ENCODE measurements at regions not wholly inside any gene's neighbourhood (a gene's known extent, or its start where the extent isn't known, plus 50 kb on each side); places are given as distances from the start of the nearest gene placed in this dataset.
"Not testable (repeated sequence)": the region's sequence is repeated elsewhere in the genome, so short reads cannot be mapped to it uniquely, and the experiment has no call there.

- no peak for DNase-seq (ENCODE audit: low spot score)
These were observed 52.7 kb upstream of the LARP1 start for GRCh38 chr5:154702477-154702876.

DNA sequence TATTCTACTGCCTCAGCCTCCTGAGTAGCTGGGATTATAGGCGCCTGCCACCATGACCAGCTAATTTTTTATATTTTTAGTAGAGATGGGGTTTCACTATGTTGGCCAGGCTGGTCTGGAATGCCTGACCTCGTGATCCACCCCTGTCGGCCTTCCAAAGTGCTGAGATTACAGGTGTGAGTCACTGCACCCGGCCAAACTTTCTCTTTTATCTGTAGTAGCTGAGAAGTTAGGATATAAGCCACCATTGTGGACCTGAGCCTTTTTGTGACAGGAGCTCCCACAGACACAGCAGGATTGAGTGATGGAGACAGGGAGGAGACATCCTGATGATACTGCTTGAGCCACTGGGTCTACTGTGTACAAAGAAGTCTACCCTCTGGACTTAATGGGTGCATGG is 53.5 kb upstream of the LARP1 start:
- not testable (repeated sequence) for DNase-seq (ENCODE audit: low spot score)

DNA sequence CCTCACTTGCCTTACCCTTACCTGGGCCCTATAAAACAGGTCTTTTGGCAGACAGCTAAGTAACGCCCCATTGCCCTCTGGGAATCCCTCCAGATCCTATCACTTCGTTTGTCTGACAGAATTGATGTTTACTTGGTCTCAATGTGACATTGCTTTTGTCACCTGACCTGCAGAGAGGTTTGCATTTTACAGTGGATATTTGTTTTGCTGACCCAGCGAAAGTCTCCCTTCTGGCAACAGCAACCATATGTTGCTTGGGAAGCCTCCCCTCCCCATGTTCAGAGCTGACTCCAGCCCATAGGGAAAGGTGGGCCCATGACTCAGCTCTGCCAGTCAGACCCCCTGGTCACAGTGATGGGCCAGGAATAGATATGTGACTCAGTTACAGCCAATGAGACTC is 54.0 kb upstream of the LARP1 start:
- no peak for DNase-seq (ENCODE audit: low spot score)

GRCh38 chr5:154700289-154700928 is 54.8 kb upstream of the LARP1 start:
- DNase-seq (ENCODE audit: low spot score), result not testable (repeated sequence)

- no peak for DNase-seq (ENCODE audit: low spot score)
These were observed 56.4 kb upstream of the LARP1 start for GRCh38 chr5:154698763-154699162.

DNA sequence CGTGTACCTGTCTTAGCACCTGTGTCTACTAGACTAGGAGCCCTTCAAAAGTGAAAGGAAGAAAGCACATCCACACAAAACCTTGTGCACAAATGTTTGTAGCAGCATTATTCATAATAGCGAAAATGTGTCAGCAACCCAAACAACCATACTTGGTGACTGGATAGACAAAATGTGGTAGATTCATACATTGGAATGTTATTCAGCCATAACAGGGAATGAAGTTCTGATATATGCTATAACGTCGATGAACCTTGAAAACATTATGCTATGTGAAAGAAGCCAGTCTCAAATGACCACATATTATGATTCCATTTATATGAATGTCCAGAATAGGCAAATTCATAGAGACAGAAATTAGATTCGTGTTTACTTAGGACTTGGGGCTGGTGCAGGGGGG is 57.8 kb upstream of the LARP1 start:
- no peak for DNase-seq (ENCODE audit: low spot score)

DNA sequence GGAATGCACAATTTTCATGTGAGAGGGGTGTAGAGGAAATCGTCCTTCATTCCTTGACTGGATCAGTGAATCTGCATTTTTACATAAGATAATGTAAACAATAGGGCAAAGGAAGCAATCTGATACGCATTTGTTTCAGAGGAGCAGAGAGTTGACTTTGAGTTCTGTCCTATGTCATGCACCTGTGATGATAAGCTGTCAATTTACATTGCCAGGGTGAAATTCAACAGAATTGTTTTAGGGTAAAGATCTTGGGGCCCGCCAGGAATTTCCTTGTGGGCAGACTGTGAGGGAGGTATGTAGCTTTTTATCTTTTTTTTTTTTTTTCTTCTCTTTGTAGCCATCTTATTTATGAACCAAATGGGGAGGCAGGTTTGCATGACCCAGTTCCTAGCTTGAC is 58.3 kb upstream of the LARP1 start:
- DNase-seq (ENCODE audit: low spot score), result no peak

DNA sequence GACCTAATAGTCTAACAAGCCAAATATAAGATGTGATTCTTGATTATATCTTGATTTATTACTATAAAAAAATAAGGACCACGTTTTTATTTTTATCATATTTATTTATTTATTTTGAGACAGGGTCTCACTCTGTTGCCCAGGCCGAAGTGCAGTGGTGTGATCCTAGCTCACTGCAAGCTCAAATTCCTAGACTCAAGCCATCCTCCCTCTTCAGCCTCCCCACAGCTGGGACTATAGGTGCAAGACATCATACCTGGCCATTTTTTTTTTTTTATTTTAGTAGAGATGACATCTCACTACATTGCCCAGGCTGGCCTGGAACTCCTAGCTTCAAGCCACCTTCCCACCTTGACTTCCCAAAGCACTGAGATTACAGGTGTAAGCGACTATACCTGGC is 61.0 kb upstream of the LARP1 start:
- DNase-seq (ENCODE audit: low spot score), result no peak

DNA sequence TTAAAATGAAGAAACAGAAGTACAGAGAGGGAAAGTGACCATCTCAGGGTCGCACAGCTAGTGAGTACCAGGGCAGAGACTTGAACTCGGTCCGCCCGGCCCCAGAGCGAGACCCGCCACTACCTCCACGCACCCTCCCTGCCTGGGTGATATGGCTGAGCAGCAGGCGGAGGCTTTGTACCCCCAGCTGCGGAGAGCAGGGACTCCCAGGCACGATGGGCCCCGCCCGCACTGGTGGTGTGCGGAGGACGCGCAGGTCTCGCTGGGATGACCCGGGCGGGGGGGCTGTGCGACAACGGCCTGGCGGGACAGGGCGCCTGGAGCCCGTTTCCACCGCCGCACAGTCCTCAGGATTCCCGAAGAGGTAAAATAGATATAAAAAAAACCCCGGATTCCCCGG is 64.7 kb upstream of the LARP1 start:
- no peak for DNase-seq (ENCODE audit: low spot score)

DNA sequence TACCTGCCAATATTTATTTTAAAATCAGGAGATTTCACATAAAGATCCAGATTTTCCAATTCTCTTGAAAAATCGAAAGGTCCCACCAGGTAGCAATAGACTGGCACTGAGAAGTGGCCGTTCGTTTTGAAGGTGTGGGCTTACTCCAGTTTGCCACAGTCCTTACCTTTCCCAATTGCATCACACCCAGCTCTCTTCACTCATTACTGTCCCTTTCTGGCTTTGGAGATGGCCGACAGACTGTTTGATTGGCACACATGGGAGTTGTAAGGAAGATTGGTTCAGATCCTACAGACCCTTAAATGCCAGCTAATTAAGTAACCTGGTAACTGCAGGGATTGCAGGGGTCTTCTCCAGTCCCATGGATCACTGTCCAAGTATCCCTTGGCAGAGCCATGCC is 68.7 kb upstream of the LARP1 start:
- no peak for DNase-seq (ENCODE audit: low spot score)

- no peak for DNase-seq (ENCODE audit: low spot score)
These were observed 71.9 kb upstream of the LARP1 start for GRCh38 chr5:154683101-154683880.

DNA sequence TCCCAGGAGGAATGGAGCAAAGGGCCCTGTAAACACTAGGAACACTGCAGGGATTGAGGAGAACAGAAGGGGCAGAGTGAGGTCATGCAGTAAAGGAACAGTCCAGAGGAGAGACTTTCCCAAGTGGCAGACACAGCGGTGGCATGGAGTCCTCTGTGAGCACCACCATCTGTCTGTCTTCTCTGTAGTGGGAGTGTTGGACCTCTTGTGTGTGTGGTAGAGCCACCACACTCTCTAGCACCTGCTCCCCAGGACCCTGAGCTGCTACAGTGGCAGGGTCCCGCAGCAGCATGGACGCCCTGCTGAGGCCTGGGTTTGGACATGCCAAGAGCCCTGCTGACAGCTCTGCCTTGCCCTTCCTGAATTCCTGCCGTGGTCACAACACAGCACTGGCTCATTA is 75.7 kb upstream of the LARP1 start:
- DNase-seq (ENCODE audit: low spot score), result no peak

GRCh38 chr5:154677921-154678320 is 77.3 kb upstream of the LARP1 start:
- DNase-seq (ENCODE audit: low spot score), result no peak

GRCh38 chr5:154676508-154676907 is 78.7 kb upstream of the LARP1 start:
- DNase-seq (ENCODE audit: low spot score), result no peak

DNA sequence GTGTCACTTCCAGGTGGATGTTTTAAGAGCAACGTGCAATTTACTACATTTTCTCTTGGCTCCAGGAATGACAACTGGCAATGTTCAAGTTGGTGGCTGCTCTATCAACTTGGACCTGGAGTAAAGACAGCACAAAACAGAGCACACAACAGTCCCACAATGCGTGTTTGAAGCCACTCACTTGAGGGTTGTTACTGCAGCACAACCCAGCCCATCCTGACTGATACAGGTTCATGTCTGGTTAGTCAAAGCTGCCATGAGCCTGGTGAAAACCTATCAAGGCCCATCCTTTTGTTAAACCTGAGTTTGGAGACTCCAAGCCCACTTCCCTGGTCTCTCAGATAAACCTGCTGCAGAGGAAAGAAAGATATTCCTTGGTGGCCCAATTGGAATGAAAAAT is 81.1 kb upstream of the LARP1 start:
- no peak for DNase-seq (ENCODE audit: low spot score)

DNA sequence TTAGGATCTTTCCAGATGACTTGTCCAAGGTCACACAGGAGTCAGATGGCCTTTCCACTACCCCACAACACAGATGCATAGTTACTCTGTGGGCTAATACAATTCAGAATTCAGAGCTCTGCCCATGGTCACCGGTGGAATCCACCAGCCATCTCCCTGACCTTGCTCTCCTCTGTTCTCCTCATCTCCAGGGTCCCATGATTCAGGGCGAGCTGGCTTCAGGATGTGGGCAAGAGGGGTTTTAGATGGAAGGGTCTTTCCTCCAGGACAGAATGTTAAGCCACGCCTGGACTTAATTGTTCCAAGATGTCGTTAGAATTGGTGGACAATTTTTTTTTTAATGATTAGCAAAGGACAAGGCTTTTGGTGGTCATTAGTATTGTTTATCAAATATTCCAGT is 81.7 kb upstream of the LARP1 start:
- no peak for DNase-seq (ENCODE audit: low spot score)

DNA sequence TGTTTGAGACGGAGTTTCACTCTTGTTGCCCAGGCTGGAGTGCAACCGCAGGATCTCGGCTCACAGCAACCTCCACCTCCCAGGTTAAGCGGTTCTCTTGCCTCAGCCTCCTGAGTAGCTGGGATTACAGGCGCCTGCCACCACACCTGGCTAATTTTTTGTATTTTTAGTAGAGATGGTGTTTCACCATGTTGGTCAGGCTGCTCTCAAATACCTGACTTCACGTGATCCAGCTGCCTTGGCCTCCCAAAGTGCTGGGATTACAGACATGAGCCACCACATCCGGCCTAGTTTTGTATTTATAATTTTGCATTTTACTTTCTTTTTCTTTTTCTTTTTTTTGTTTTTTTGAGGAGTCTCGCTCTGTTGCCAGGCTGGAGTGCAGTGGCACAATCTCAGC is 85.3 kb upstream of the LARP1 start:
- DNase-seq (ENCODE audit: low spot score), result not testable (repeated sequence)

GRCh38 chr5:154669402-154669801 is 85.8 kb upstream of the LARP1 start:
- DNase-seq (ENCODE audit: low spot score), result no peak

GRCh38 chr5:154664869-154665268 is 90.3 kb upstream of the LARP1 start:
- DNase-seq (ENCODE audit: low spot score), result no peak

- no peak for DNase-seq (ENCODE audit: low spot score)
These were observed 91.8 kb upstream of the LARP1 start for GRCh38 chr5:154663424-154663823.

DNA sequence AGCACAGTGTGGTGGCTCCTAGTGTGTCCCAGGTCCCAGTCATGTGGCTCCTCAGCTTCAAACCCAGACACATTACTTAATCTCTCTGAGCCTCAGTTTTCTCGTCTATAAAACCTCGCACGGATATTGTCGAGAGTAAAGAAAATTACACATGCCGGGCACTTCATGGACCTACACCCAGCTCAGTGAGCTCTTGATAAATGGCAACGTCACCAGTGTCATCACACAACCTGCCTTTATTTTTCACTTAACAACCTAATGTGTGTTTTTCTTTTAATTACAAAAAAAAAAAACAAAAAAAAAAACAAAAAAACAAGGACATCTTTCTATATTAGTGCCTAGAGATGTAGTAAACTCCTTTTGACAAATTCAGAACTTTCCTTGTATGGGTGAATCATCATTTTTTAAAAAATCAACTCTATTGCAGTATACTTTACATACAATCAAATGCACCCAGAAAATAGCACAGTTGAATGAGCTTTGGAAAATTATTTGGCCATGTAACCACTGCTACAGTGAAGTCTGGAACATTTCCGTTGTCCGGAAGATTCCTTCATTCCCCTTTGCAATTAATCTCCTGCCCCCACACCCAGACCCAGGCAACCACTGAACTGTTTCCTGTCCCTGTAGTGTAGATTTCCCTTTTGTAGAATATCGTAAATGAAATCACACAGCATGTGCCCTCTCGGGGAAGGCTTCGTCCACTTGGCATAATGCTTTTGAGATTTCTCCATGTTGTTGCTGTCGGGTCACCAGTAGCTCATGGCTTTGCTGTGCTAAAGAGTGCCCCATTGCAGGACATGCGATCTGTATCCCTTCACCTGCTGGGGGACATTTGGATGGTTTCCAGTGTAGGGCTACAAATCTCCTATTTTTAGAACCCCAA is 100.4 kb upstream of the LARP1 start:
- no peak for DNase-seq (ENCODE audit: low spot score)

DNA sequence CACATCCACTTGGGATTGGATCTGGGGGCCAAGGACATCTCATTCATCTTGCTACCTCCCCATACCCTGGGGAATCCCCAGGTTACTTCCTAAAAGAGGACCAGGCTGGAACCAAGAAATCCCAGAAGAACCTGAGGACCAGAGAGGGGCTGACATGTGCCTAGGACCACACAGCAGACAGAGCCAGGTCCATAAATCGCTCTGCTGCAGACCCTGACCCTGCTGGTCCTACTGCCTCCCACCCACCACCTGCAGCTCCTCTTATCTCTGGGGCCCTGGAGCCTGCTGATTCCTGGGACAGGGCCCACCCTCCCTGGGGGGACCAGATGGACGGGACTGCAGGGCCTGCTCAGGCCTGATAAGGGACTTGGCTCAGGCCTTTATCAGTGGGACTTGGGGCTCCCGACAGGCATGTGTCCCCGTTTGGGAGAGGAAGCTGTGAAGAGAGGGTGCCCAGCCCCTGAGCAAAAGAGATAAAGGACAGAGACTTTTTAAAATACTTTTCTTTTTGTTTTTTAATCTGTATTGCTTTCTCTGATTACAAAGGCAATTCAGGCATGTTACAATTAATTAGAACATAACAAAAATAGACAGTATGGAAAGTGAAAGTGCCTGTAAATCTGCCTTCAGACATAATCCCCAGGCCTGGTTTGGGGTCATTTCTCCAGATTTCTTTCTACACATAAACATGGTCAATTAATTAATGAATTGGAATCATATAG is 101.3 kb upstream of the LARP1 start:
- no peak for DNase-seq (ENCODE audit: low spot score)
